ENCODE measurements at regions not wholly inside any gene's neighbourhood (a gene's known extent, or its start where the extent isn't known, plus 50 kb on each side); places are given as distances from the start of the nearest gene placed in this dataset.

DNA sequence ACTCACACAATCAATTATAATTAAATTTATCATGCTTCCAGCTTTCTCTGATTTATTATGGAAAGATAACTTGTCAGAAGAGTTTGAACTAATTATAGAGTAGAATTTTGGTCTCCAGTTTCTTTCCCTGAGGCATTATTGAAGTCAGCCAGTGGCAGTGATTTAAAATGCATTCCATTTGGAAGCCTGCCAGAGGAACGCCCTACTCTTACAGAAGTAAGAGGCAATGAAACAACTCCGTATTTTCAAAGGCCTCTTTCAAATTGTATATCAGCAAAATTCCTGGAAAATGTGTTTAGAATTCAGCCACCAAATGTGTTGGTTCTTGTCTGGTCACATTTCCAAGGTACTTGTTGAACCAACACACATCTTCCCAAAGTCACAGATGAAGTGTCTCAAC is 640.9 kb downstream of the SEMA5A start:
- H2AFZ ChIP-seq (ENCODE audit: low read depth, low read length), result no peak overlapping the region
- H3K9me3 ChIP-seq (ENCODE audit: insufficient read depth, low read length), result no peaks in the 10 kb centered on the region
- no peaks in the 10 kb centered on the region for H3K4me1 ChIP-seq (ENCODE audit: low read length)
- H3K4me3 ChIP-seq (ENCODE audit: low read length), result no peak overlapping the region
- no peaks in the 10 kb centered on the region for H3K79me2 ChIP-seq (ENCODE audit: low read length)
- H3K36me3 ChIP-seq (replicated peaks; ENCODE audit: low read depth, low read length), result no peaks in the 10 kb centered on the region
- no peak overlapping the region for H3K4me2 ChIP-seq (ENCODE audit: low read length)
- no peak overlapping the region for H3K27ac ChIP-seq (ENCODE audit: low read length)
- H3K9ac ChIP-seq (ENCODE audit: low read length), result no peak overlapping the region
- no peak for TF ChIP-seq EZH2phosphoT487 (IDR thresholded peaks at IDR 0.05; ENCODE audit: low read depth)
- TF ChIP-seq, protein P1, sequence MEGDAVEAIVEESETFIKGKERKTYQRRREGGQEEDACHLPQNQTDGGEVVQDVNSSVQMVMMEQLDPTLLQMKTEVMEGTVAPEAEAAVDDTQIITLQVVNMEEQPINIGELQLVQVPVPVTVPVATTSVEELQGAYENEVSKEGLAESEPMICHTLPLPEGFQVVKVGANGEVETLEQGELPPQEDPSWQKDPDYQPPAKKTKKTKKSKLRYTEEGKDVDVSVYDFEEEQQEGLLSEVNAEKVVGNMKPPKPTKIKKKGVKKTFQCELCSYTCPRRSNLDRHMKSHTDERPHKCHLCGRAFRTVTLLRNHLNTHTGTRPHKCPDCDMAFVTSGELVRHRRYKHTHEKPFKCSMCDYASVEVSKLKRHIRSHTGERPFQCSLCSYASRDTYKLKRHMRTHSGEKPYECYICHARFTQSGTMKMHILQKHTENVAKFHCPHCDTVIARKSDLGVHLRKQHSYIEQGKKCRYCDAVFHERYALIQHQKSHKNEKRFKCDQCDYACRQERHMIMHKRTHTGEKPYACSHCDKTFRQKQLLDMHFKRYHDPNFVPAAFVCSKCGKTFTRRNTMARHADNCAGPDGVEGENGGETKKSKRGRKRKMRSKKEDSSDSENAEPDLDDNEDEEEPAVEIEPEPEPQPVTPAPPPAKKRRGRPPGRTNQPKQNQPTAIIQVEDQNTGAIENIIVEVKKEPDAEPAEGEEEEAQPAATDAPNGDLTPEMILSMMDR (IDR thresholded peaks at IDR 0.05; ENCODE audit: low read depth, low read length), result no peak
- H4K20me1 ChIP-seq (ENCODE audit: insufficient read depth, low read length), result no peaks in the 10 kb centered on the region
- H3K27me3 ChIP-seq (ENCODE audit: low read depth, low read length), result no peaks in the 10 kb centered on the region

GRCh38 chr5:8906303-8906967 is 639.4 kb downstream of the SEMA5A start:
- no peaks in the 10 kb centered on the region for H3K27me3 ChIP-seq (ENCODE audit: low read depth, low read length)
- no peak overlapping the region for H3K4me3 ChIP-seq (ENCODE audit: low read length)
- no peak overlapping the region for H3K9ac ChIP-seq (ENCODE audit: low read length)
- H3K4me1 ChIP-seq (ENCODE audit: low read length), result no peaks in the 10 kb centered on the region
- TF ChIP-seq, protein P1 (IDR thresholded peaks at IDR 0.05; ENCODE audit: low read depth, low read length), result no peak
- TF ChIP-seq EZH2phosphoT487 (IDR thresholded peaks at IDR 0.05; ENCODE audit: low read depth), result no peak
- no peaks in the 10 kb centered on the region for H3K79me2 ChIP-seq (ENCODE audit: low read length)
- no peaks in the 10 kb centered on the region for H4K20me1 ChIP-seq (ENCODE audit: insufficient read depth, low read length)
- H3K36me3 ChIP-seq (replicated peaks; ENCODE audit: low read depth, low read length), result no peaks in the 10 kb centered on the region
- no peaks in the 10 kb centered on the region for H3K9me3 ChIP-seq (ENCODE audit: insufficient read depth, low read length)
- H2AFZ ChIP-seq (ENCODE audit: low read depth, low read length), result no peak overlapping the region
- no peak overlapping the region for H3K4me2 ChIP-seq (ENCODE audit: low read length)
- H3K27ac ChIP-seq (ENCODE audit: low read length), result no peak overlapping the region

- Histone ChIP-seq H3K27ac (ENCODE audit: low read length) (no peak overlapping the region), H3K79me2 (ENCODE audit: low read length) (no peaks in the 10 kb centered on the region), H3K27me3 (ENCODE audit: low read depth, low read length) (no peaks in the 10 kb centered on the region), H3K36me3 (replicated peaks; ENCODE audit: low read depth, low read length) (no peaks in the 10 kb centered on the region), H3K4me3 (ENCODE audit: low read length) (no peak overlapping the region), H3K4me1 (ENCODE audit: low read length) (no peaks in the 10 kb centered on the region), H3K4me2 (ENCODE audit: low read length) (no peak overlapping the region), H4K20me1 (ENCODE audit: insufficient read depth, low read length) (no peaks in the 10 kb centered on the region), H2AFZ (ENCODE audit: low read depth, low read length) (no peak overlapping the region), H3K9ac (ENCODE audit: low read length) (no peak overlapping the region), H3K9me3 (ENCODE audit: insufficient read depth, low read length) (no peaks in the 10 kb centered on the region)
- TF ChIP-seq, protein P1 (IDR thresholded peaks at IDR 0.05; ENCODE audit: low read depth, low read length), result no peak
- no peak for TF ChIP-seq EZH2phosphoT487 (IDR thresholded peaks at IDR 0.05; ENCODE audit: low read depth)
Measured at GRCh38 chr5:8907168-8907868, 638.6 kb downstream of the SEMA5A start.

DNA sequence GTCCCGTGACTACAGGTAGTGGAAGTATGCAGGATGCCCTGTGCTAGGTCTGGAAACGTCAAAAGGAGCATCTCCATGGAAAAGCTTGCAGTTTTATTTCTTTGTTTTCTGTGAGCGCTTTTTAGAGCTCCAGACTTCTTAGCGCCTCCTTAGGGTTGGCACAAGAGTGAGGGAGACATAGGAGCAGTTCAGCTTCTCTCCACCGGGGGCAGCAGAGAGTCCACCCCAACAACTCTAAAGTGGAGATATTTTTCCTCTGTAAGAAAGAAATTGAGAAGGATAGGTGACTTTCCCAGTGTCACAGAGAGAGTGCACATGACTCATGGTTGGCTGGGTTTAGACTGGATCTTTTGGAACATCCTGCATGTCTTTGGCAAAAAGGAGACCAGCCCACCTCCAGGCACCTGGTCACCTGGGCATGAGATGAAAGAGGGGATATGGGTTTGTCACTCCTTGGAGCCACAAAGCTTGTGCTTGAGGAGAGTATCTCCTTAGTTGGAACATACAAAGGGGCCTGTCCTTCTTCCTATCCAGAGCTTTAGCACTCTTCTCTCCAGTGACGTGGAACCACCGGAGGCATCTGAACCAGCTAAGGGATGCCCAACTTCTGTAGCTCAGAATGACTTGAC is 637.7 kb downstream of the SEMA5A start:
- Histone ChIP-seq H3K4me1 (ENCODE audit: low read length) (no peaks in the 10 kb centered on the region), H3K9me3 (ENCODE audit: insufficient read depth, low read length) (no peaks in the 10 kb centered on the region), H3K27me3 (ENCODE audit: low read depth, low read length) (no peaks in the 10 kb centered on the region), H3K36me3 (replicated peaks; ENCODE audit: low read depth, low read length) (no peaks in the 10 kb centered on the region), H3K4me3 (ENCODE audit: low read length) (no peak overlapping the region), H3K27ac (ENCODE audit: low read length) (no peak overlapping the region), H3K79me2 (ENCODE audit: low read length) (no peaks in the 10 kb centered on the region), H3K4me2 (ENCODE audit: low read length) (no peak overlapping the region), H2AFZ (ENCODE audit: low read depth, low read length) (no peak overlapping the region), H4K20me1 (ENCODE audit: insufficient read depth, low read length) (no peaks in the 10 kb centered on the region), H3K9ac (ENCODE audit: low read length) (no peak overlapping the region)
- TF ChIP-seq, protein P1 (IDR thresholded peaks at IDR 0.05; ENCODE audit: low read depth, low read length), result peak; percentile 52
- no peak for TF ChIP-seq EZH2phosphoT487 (IDR thresholded peaks at IDR 0.05; ENCODE audit: low read depth)
